BLaER1 (cell line): ENCODE measurements at regions not wholly inside any gene's neighbourhood (a gene's known extent, or its start where the extent isn't known, plus 50 kb on each side); places are given as distances from the start of the nearest gene placed in this dataset.

Source experiments
- H3K27ac ChIP-seq: shearing (Covaris generic); formaldehyde crosslinking; 2 replicates; pipeline ENCODE4 v1.8.1; 2022
- H3K27me3 ChIP-seq: shearing (Covaris generic); formaldehyde crosslinking; 2 replicates; pipeline ENCODE4 v1.8.1; 2022
- H3K36me3 ChIP-seq: shearing (Covaris generic); formaldehyde crosslinking; 2 replicates; pipeline ENCODE4 v1.8.1; 2022
- H3K4me1 ChIP-seq: shearing (Covaris generic); formaldehyde crosslinking; 2 replicates; pipeline ENCODE4 v1.8.1; 2022
- H3K4me2 ChIP-seq: shearing (Covaris generic); formaldehyde crosslinking; 2 replicates; pipeline ENCODE4 v1.8.1; 2022
- H3K4me3 ChIP-seq: shearing (Covaris generic); formaldehyde crosslinking; 2 replicates; pipeline ENCODE4 v1.8.1; 2022
- H3K9ac ChIP-seq: shearing (Covaris generic); formaldehyde crosslinking; 2 replicates; pipeline ENCODE4 v1.8.1; 2022
- H3K9me3 ChIP-seq: shearing (Covaris generic); formaldehyde crosslinking; 2 replicates; pipeline ENCODE4 v1.8.1; 2022
- H4K20me1 ChIP-seq: shearing (Covaris generic); formaldehyde crosslinking; 2 replicates; pipeline ENCODE4 v1.8.1; 2022
- Cebpa-rat ChIP-seq: shearing (Covaris generic); IDR thresholded peaks from 2 replicates; pipeline ENCODE4 v1.8.1; 2022

GRCh38 chr5:118611332-118611945, 376.9 kb downstream of the DTWD2 start:
- H3K27me3 ChIP-seq = no peaks in the 10 kb centered on the region
- H3K4me2 ChIP-seq = no peak overlapping the region
- no peaks in the 10 kb centered on the region for H3K36me3 ChIP-seq
- no peak overlapping the region for H3K9ac ChIP-seq
- no peaks in the 10 kb centered on the region for H4K20me1 ChIP-seq
- no peaks in the 10 kb centered on the region for H3K9me3 ChIP-seq
- H3K4me1 ChIP-seq = no peaks in the 10 kb centered on the region
- no peak overlapping the region for H3K27ac ChIP-seq
- H3K4me3 ChIP-seq = no peak overlapping the region
- TF ChIP-seq Cebpa-rat = no peak

- H3K9me3 ChIP-seq = no peaks in the 10 kb centered on the region
- no peak for TF ChIP-seq Cebpa-rat
- no peaks in the 10 kb centered on the region for H3K36me3 ChIP-seq
- H3K27ac ChIP-seq = no peak overlapping the region
- no peak overlapping the region for H3K9ac ChIP-seq
- H3K4me1 ChIP-seq = no peaks in the 10 kb centered on the region
- no peaks in the 10 kb centered on the region for H3K27me3 ChIP-seq
- H4K20me1 ChIP-seq = no peaks in the 10 kb centered on the region
- H3K4me2 ChIP-seq = no peak overlapping the region
- no peak overlapping the region for H3K4me3 ChIP-seq
Observed at GRCh38 chr5:118606940-118607339, 381.4 kb downstream of the DTWD2 start.

- H3K9me3 ChIP-seq = no peaks in the 10 kb centered on the region
Observed at GRCh38 chr5:118605761-118606160, 382.6 kb downstream of the DTWD2 start.

GRCh38 chr5:118604106-118604505, 384.2 kb downstream of the DTWD2 start:
- no peak for TF ChIP-seq Cebpa-rat
- H3K4me3 ChIP-seq = no peak overlapping the region
- no peak overlapping the region for H3K4me2 ChIP-seq
- H3K9me3 ChIP-seq = no peaks in the 10 kb centered on the region
- peaks cover 3% of the 10 kb centered on the region for H3K4me1 ChIP-seq
- H3K27ac ChIP-seq = no peak overlapping the region
- H3K36me3 ChIP-seq = no peaks in the 10 kb centered on the region
- H4K20me1 ChIP-seq = no peaks in the 10 kb centered on the region
- no peak overlapping the region for H3K9ac ChIP-seq
- no peaks in the 10 kb centered on the region for H3K27me3 ChIP-seq

More at GRCh38 chr5:118605761-118606160, 382.6 kb downstream of the DTWD2 start:
- Histone ChIP-seq H3K36me3 (no peaks in the 10 kb centered on the region), H3K9ac (no peak overlapping the region), H3K4me1 (no peaks in the 10 kb centered on the region), H3K27ac (no peak overlapping the region), H3K4me3 (no peak overlapping the region), H3K4me2 (no peak overlapping the region), H3K27me3 (no peaks in the 10 kb centered on the region), H4K20me1 (no peaks in the 10 kb centered on the region)
- TF ChIP-seq Cebpa-rat = no peak

- no peaks in the 10 kb centered on the region for H3K36me3 ChIP-seq
- no peak overlapping the region for H3K9ac ChIP-seq
- H3K4me3 ChIP-seq = no peak overlapping the region
- no peaks in the 10 kb centered on the region for H3K27me3 ChIP-seq
- no peaks in the 10 kb centered on the region for H4K20me1 ChIP-seq
- H3K27ac ChIP-seq = no peak overlapping the region
- peaks cover 12% of the 10 kb centered on the region for H3K4me1 ChIP-seq
- H3K9me3 ChIP-seq = no peaks in the 10 kb centered on the region
- H3K4me2 ChIP-seq = no peak overlapping the region
- TF ChIP-seq Cebpa-rat = no peak
Observed at GRCh38 chr5:118603278-118603677, 385.1 kb downstream of the DTWD2 start.

GRCh38 chr5:118598311-118598710, 390.0 kb downstream of the DTWD2 start:
- no peaks in the 10 kb centered on the region for H3K27me3 ChIP-seq
- no peak for TF ChIP-seq Cebpa-rat
- peaks cover 20% of the 10 kb centered on the region for H3K4me1 ChIP-seq
- H3K9me3 ChIP-seq = no peaks in the 10 kb centered on the region
- no peak overlapping the region for H3K9ac ChIP-seq
- no peak overlapping the region for H3K4me2 ChIP-seq
- H3K4me3 ChIP-seq = no peak overlapping the region
- no peaks in the 10 kb centered on the region for H4K20me1 ChIP-seq
- H3K27ac ChIP-seq = no peak overlapping the region
- no peaks in the 10 kb centered on the region for H3K36me3 ChIP-seq

GRCh38 chr5:118597543-118597942, 390.8 kb downstream of the DTWD2 start:
- Histone ChIP-seq H3K4me2 (no peak overlapping the region), H3K27ac (no peak overlapping the region), H3K9ac (no peak overlapping the region), H3K4me3 (no peak overlapping the region), H3K36me3 (no peaks in the 10 kb centered on the region), H3K9me3 (no peaks in the 10 kb centered on the region), H3K27me3 (no peaks in the 10 kb centered on the region), H4K20me1 (no peaks in the 10 kb centered on the region), H3K4me1 (peaks cover 20% of the 10 kb centered on the region)
- TF ChIP-seq Cebpa-rat = no peak

- Histone ChIP-seq H4K20me1 (no peaks in the 10 kb centered on the region), H3K27ac (no peak overlapping the region), H3K4me1 (peaks cover 20% of the 10 kb centered on the region), H3K9me3 (no peaks in the 10 kb centered on the region), H3K9ac (no peak overlapping the region), H3K4me2 (no peak overlapping the region), H3K4me3 (no peak overlapping the region), H3K36me3 (no peaks in the 10 kb centered on the region), H3K27me3 (no peaks in the 10 kb centered on the region)
- no peak for TF ChIP-seq Cebpa-rat
Observed at GRCh38 chr5:118596255-118596654, 392.1 kb downstream of the DTWD2 start.

- peaks cover 5% of the 10 kb centered on the region; the same call in 1 of the 2 replicates for H3K4me1 ChIP-seq
- H3K27me3 ChIP-seq = no peaks in the 10 kb centered on the region
- no peaks in the 10 kb centered on the region for H3K36me3 ChIP-seq
- no peak overlapping the region for H3K4me3 ChIP-seq
- H3K9ac ChIP-seq = no peak overlapping the region
- no peak for TF ChIP-seq Cebpa-rat
- H3K9me3 ChIP-seq = no peaks in the 10 kb centered on the region
- H4K20me1 ChIP-seq = no peaks in the 10 kb centered on the region
- no peak overlapping the region for H3K4me2 ChIP-seq
- H3K27ac ChIP-seq = no peak overlapping the region
Observed at GRCh38 chr5:118593003-118593328, 395.4 kb downstream of the DTWD2 start.

GRCh38 chr5:118592229-118593002, 395.9 kb downstream of the DTWD2 start:
- H3K9me3 ChIP-seq = no peaks in the 10 kb centered on the region
- H3K36me3 ChIP-seq = no peaks in the 10 kb centered on the region

More at GRCh38 chr5:118592229-118593002, 395.9 kb downstream of the DTWD2 start:
- Histone ChIP-seq H3K4me3 (no peak overlapping the region), H3K4me1 (no peaks in the 10 kb centered on the region), H3K27ac (no peak overlapping the region), H4K20me1 (no peaks in the 10 kb centered on the region), H3K27me3 (no peaks in the 10 kb centered on the region), H3K4me2 (no peak overlapping the region), H3K9ac (no peak overlapping the region)
- TF ChIP-seq Cebpa-rat = no peak
